Mammary epithelial cell (primary cell): ENCODE measurements at regions not wholly inside any gene's neighbourhood (a gene's known extent, or its start where the extent isn't known, plus 50 kb on each side); places are given as distances from the start of the nearest gene placed in this dataset.

Experiments
- CTCF ChIP-seq, 2 donors: IDR thresholded peaks in 1 of 2; conservative IDR thresholded peaks in 1 of 2; 2 replicates each; pipeline ENCODE4 v1.5.1; 2011 to 2012; ENCODE audit warnings: inconsistent platforms in 2 of 2, low read length in 2 of 2, mild to moderate bottlenecking in 2 of 2, control low read depth in 1 of 2, low read depth in 1 of 2; ENCODE audit not compliant: insufficient read depth in 1 of 2; ENCODE audit errors: extremely low read depth in 1 of 2
- EZH2 ChIP-seq: IDR thresholded peaks from 2 replicates; pipeline ENCODE4 v1.6.1; 2012; ENCODE audit warnings: low read length, inconsistent platforms, borderline replicate concordance

GRCh38 chr6:165025040-165025439 is 284.4 kb downstream of the C6orf118 start:
- TF ChIP-seq CTCF (conservative IDR thresholded peaks at IDR 0.05 in 1 of 2, IDR thresholded peaks at IDR 0.05 in 1 of 2; ENCODE audit: extremely low read depth in 1 of 2, insufficient read depth in 1 of 2, low read depth in 1 of 2, low read length in 2 of 2) (no peak), EZH2 (no peak)
